ENCODE measurements at regions not wholly inside any gene's neighbourhood (a gene's known extent, or its start where the extent isn't known, plus 50 kb on each side); places are given as distances from the start of the nearest gene placed in this dataset.

GRCh38 chr1:90305577-90305976 lies 310.7 kb downstream of the ZNF326 start:
- Histone ChIP-seq H3K4me2 (ENCODE audit: low read length) (no peak overlapping the region), H3K36me3 (ENCODE audit: control insufficient read depth in 1 of 2, insufficient read depth in 2 of 2, low read length in 2 of 2) (no peaks in the 10 kb centered on the region), H3K9ac (ENCODE audit: low read length) (no peak overlapping the region), H3K4me3 (replicated peaks in 1 of 2; ENCODE audit: low read depth in 1 of 2, low read length in 2 of 2) (no peak overlapping the region), H3K9me2 (ENCODE audit: insufficient read depth) (no peaks in the 10 kb centered on the region), H2AFZ (ENCODE audit: low read depth, low read length, poor library complexity, severe bottlenecking) (no peak overlapping the region), H3K27me3 (ENCODE audit: insufficient read depth, low read length) (peaks cover 38% of the 10 kb centered on the region), H3K27ac (ENCODE audit: low read depth, low read length) (no peak overlapping the region), H3K79me2 (ENCODE audit: insufficient read depth, low read length) (no peaks in the 10 kb centered on the region), H3K4me1 (ENCODE audit: control insufficient read depth in 1 of 2, insufficient read depth in 2 of 2, low read length in 2 of 2) (no peaks in the 10 kb centered on the region), H4K20me1 (ENCODE audit: insufficient read depth) (no peaks in the 10 kb centered on the region), H3K9me3 (ENCODE audit: control insufficient read depth in 1 of 2, insufficient read depth in 1 of 2, low read depth in 1 of 2, low read length in 2 of 2) (no peaks in the 10 kb centered on the region)
- TF ChIP-seq ELF1 (IDR thresholded peaks at IDR 0.05; ENCODE audit: borderline replicate concordance, low read depth) (no peak), MAX (IDR thresholded peaks at IDR 0.05) (no peak), SRF (IDR thresholded peaks at IDR 0.05; ENCODE audit: low read depth) (no peak), ZNF274 (IDR thresholded peaks at IDR 0.05; ENCODE audit: low read depth, low read length) (no peak), POLR2AphosphoS5 (IDR thresholded peaks at IDR 0.05; ENCODE audit: low read depth, low read length) (no peak), EZH2 (IDR thresholded peaks at IDR 0.05) (no peak), ZBTB33 (IDR thresholded peaks at IDR 0.05; ENCODE audit: extremely low read depth, insufficient replicate concordance, low read length) (no peak), ATF3 (IDR thresholded peaks at IDR 0.05) (no peak), EGR1 (IDR thresholded peaks at IDR 0.05; ENCODE audit: low read depth) (no peak), SIN3A (IDR thresholded peaks at IDR 0.05; ENCODE audit: low read depth) (no peak), CBX3 (IDR thresholded peaks at IDR 0.05; ENCODE audit: low read depth) (no peak), CEBPB (IDR thresholded peaks at IDR 0.05; ENCODE audit: low read depth) (no peak), CTCF (IDR thresholded peaks at IDR 0.05 in 2 of 3, conservative IDR thresholded peaks at IDR 0.05 in 1 of 3; ENCODE audit: borderline replicate concordance in 1 of 3, insufficient read depth in 1 of 3, low read depth in 2 of 3, low read length in 2 of 3) (no peak)
- TF ChIP-seq, protein P1, sequence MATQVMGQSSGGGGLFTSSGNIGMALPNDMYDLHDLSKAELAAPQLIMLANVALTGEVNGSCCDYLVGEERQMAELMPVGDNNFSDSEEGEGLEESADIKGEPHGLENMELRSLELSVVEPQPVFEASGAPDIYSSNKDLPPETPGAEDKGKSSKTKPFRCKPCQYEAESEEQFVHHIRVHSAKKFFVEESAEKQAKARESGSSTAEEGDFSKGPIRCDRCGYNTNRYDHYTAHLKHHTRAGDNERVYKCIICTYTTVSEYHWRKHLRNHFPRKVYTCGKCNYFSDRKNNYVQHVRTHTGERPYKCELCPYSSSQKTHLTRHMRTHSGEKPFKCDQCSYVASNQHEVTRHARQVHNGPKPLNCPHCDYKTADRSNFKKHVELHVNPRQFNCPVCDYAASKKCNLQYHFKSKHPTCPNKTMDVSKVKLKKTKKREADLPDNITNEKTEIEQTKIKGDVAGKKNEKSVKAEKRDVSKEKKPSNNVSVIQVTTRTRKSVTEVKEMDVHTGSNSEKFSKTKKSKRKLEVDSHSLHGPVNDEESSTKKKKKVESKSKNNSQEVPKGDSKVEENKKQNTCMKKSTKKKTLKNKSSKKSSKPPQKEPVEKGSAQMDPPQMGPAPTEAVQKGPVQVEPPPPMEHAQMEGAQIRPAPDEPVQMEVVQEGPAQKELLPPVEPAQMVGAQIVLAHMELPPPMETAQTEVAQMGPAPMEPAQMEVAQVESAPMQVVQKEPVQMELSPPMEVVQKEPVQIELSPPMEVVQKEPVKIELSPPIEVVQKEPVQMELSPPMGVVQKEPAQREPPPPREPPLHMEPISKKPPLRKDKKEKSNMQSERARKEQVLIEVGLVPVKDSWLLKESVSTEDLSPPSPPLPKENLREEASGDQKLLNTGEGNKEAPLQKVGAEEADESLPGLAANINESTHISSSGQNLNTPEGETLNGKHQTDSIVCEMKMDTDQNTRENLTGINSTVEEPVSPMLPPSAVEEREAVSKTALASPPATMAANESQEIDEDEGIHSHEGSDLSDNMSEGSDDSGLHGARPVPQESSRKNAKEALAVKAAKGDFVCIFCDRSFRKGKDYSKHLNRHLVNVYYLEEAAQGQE (IDR thresholded peaks at IDR 0.05; ENCODE audit: low read depth) = no peak
- ChIA-PET CTCF (no interaction called here), RAD21 (ENCODE audit: low non-redundant PET in 1 of 2, low total read pairs in 2 of 2, uncharacterized antibody in 2 of 2, unreplicated experiment in 2 of 2) (no interaction called here), POLR2A (no interaction called here)
- DNase-seq (ENCODE audit: low read depth, low spot score) = no peak
- no peak for ATAC-seq
- no TSS peak for BruUV-seq (replicated peaks)
- intact Hi-C loops (cut with micrococcal nuclease) = no loop called here
